ENCODE measurements at regions not wholly inside any gene's neighbourhood (a gene's known extent, or its start where the extent isn't known, plus 50 kb on each side); places are given as distances from the start of the nearest gene placed in this dataset.

DNA sequence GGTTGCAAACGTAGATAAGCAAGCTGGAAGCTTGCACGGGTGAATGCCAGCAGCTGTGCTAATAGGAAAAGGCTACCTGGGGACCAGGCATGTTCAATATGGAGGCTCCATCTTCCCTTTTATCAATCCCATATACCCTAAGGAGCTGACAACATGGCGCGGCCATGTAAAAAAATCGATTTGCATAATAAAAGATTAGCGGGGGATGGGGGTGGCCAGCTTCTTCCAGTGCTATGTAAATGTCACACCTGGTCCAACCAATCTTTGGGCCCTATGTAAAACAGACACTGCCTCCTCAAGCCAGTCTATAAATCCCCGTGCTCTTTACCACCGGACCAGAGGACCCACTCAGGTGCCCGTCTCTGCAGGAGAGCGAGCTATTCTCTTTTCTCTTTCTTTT lies 128.2 kb downstream of the GPAT3 start:
- ATAC-seq (no peak), DNase-seq (ENCODE audit: extremely low read depth in 1 of 4, low spot score in 3 of 4) (no peak), FAIRE-seq (no peak)
- H3K9me1 ChIP-seq (ENCODE audit: control insufficient read depth, insufficient read depth, low read length) = no peaks in the 10 kb centered on the region
- TF ChIP-seq ARID1B (IDR thresholded peaks at IDR 0.05) (no peak), TEAD4 (IDR thresholded peaks at IDR 0.05; ENCODE audit: low read length) (no peak), TEAD4 (CRISPR knock-in tag; IDR thresholded peaks at IDR 0.05; ENCODE audit: borderline replicate concordance) (no peak), RNF2 (IDR thresholded peaks at IDR 0.05) (no peak)
- H2AFZ ChIP-seq (ENCODE audit: low read depth, low read length) = no peak overlapping the region
- in situ Hi-C loops (cut with MboI) (no loop called here), intact Hi-C loops (cut with micrococcal nuclease) (no loop called here)
- H3K27me3 ChIP-seq (ENCODE audit: control insufficient read depth in 2 of 2, insufficient read depth in 2 of 2, low read length in 2 of 2) = no peaks in the 10 kb centered on the region
- ChIA-PET CTCF (ENCODE audit: low intra/inter-chr PET ratio) (no interaction called here), POLR2A (interaction anchor here (1.3 kb wide), 1 partner anchor 9 kb away, joined by 3 read pairs; no protein-coding TSS in a partner anchor)
- H3K4me1 ChIP-seq (replicated peaks in 1 of 2; ENCODE audit: control insufficient read depth in 2 of 2, insufficient read depth in 2 of 2, low read length in 2 of 2) = no peaks in the 10 kb centered on the region
- H3K9me3 ChIP-seq (replicated peaks; ENCODE audit: control insufficient read depth, insufficient read depth, low read depth, low read length) = no peaks in the 10 kb centered on the region
- no peaks in the 10 kb centered on the region for H3K36me3 ChIP-seq (ENCODE audit: control insufficient read depth, insufficient read depth, low read length)
- no peak overlapping the region for H3K9ac ChIP-seq (ENCODE audit: insufficient read depth in 1 of 2, low read depth in 2 of 2, low read length in 2 of 2)
- H3K79me2 ChIP-seq (ENCODE audit: control insufficient read depth, insufficient read depth, low read length) = no peaks in the 10 kb centered on the region
- H3K27ac ChIP-seq (ENCODE audit: extremely low read depth, low read depth, low read length) = no peak overlapping the region
- H4K20me1 ChIP-seq (replicated peaks; ENCODE audit: control insufficient read depth, insufficient read depth, low read length) = no peaks in the 10 kb centered on the region
- H3K4me3 ChIP-seq = no peak overlapping the region
- H3K4me2 ChIP-seq (ENCODE audit: insufficient read depth, low read length) = no peak overlapping the region
- BruUV-seq (replicated peaks) = no TSS peak
- 21% methylated on average over 10 of the region's 10 CpGs for WGBS (ENCODE audit: insufficient coverage, low coverage, missing lambda C conversion rate)

GRCh38 chr4:83662204-83662603 lies 126.3 kb downstream of the GPAT3 start:
- no peaks in the 10 kb centered on the region for H3K9me1 ChIP-seq (ENCODE audit: control insufficient read depth, insufficient read depth, low read length)
- H2AFZ ChIP-seq (ENCODE audit: low read depth, low read length) = peak overlapping the region; percentile 42; the same call in 1 of the 2 replicates
- H3K9me3 ChIP-seq (replicated peaks; ENCODE audit: control insufficient read depth, insufficient read depth, low read depth, low read length) = no peaks in the 10 kb centered on the region
- H3K36me3 ChIP-seq (ENCODE audit: control insufficient read depth, insufficient read depth, low read length) = no peaks in the 10 kb centered on the region
- CTCF ChIA-PET (ENCODE audit: low intra/inter-chr PET ratio) = no interaction called here
- in situ Hi-C loops (cut with MboI) (no loop called here), intact Hi-C loops (cut with micrococcal nuclease) (no loop called here)
- POLR2A ChIA-PET = no interaction called here
- no peaks in the 10 kb centered on the region for H4K20me1 ChIP-seq (replicated peaks; ENCODE audit: control insufficient read depth, insufficient read depth, low read length)
- no peak overlapping the region for H3K27ac ChIP-seq (ENCODE audit: extremely low read depth, low read depth, low read length)
- H3K4me3 ChIP-seq = no peak overlapping the region
- peaks cover 0 to 4% of the 10 kb centered on the region in 2 experiments; a peak in 2 of 5 replicates for H3K27me3 ChIP-seq (ENCODE audit: control insufficient read depth in 2 of 2, insufficient read depth in 2 of 2, low read length in 2 of 2)
- ATAC-seq (no peak), DNase-seq (ENCODE audit: extremely low read depth in 1 of 4, low spot score in 3 of 4) (no peak), FAIRE-seq (no peak)
- BruUV-seq (replicated peaks) = no TSS peak
- 9% methylated on average over 2 of the region's 2 CpGs for WGBS (ENCODE audit: insufficient coverage, low coverage, missing lambda C conversion rate)
- H3K9ac ChIP-seq (ENCODE audit: insufficient read depth in 1 of 2, low read depth in 2 of 2, low read length in 2 of 2) = no peak overlapping the region
- H3K79me2 ChIP-seq (ENCODE audit: control insufficient read depth, insufficient read depth, low read length) = no peaks in the 10 kb centered on the region
- H3K4me2 ChIP-seq (ENCODE audit: insufficient read depth, low read length) = no peak overlapping the region
- no peaks in the 10 kb centered on the region for H3K4me1 ChIP-seq (replicated peaks in 1 of 2; ENCODE audit: control insufficient read depth in 2 of 2, insufficient read depth in 2 of 2, low read length in 2 of 2)
- TF ChIP-seq ATF4 (CRISPR knock-in tag; IDR thresholded peaks at IDR 0.05) (no peak), L3MBTL2 (IDR thresholded peaks at IDR 0.05) (no peak), RBM22 (IDR thresholded peaks at IDR 0.05; ENCODE audit: low read depth, low read length, poor library complexity, severe bottlenecking) (no peak), PCBP1 (IDR thresholded peaks at IDR 0.05; ENCODE audit: low read depth, low read length, poor library complexity, severe bottlenecking) (no peak), TBP (optimal IDR thresholded peaks at IDR 0.05; ENCODE audit: low read depth, low read length) (no peak), NCOA1 (IDR thresholded peaks at IDR 0.05; ENCODE audit: low read depth) (no peak), FOXJ2 (tag; IDR thresholded peaks at IDR 0.05) (no peak), TSHZ1 (CRISPR knock-in tag; IDR thresholded peaks at IDR 0.05) (no peak), MEIS2 (IDR thresholded peaks at IDR 0.05; ENCODE audit: partially characterized antibody) (no peak), SAP30 (IDR thresholded peaks at IDR 0.05; ENCODE audit: borderline replicate concordance, insufficient read depth, low read depth, low read length, poor library complexity, severe bottlenecking) (no peak)

All from K562 (cell line).